GM23338 (cell line): ENCODE measurements at regions not wholly inside any gene's neighbourhood (a gene's known extent, or its start where the extent isn't known, plus 50 kb on each side); places are given as distances from the start of the nearest gene placed in this dataset.

Experiments
- CREB1 ChIP-seq: fragments of 250-450 bp; sonication (Bioruptor Pico); IDR thresholded peaks from 2 replicates; pipeline ENCODE4 v1.5.0; 2020; ENCODE audit warnings: low read depth, mild to moderate bottlenecking, moderate library complexity
- CTCF ChIP-seq, 2 experiments: fragments of 200-600 bp in 1 of 2; sonication (generic) in 1 of 2; conservative IDR thresholded peaks; 2 replicates each; pipeline versions ENCODE4 v1.5.1 to v1.6.1; 2016 to 2017; ENCODE audit warnings: antibody characterized with exemption in 2 of 2, low read depth in 2 of 2, mild to moderate bottlenecking in 2 of 2, moderate library complexity in 1 of 2
- ETS1 ChIP-seq: IDR thresholded peaks from 2 replicates; pipeline ENCODE4 v1.6.1; 2016; ENCODE audit warnings: antibody characterized with exemption
- EZH2 ChIP-seq: fragments of 200-600 bp; sonication (generic); IDR thresholded peaks from one replicate; pipeline ENCODE4 v1.8.0; 2017; ENCODE audit warnings: antibody characterized with exemption, mild to moderate bottlenecking, low read depth; ENCODE audit not compliant: unreplicated experiment
- EZH2phosphoT487 ChIP-seq: fragments of 200-600 bp; sonication (generic); IDR thresholded peaks from one replicate; pipeline ENCODE4 v1.8.1; 2018; ENCODE audit warnings: antibody characterized with exemption; ENCODE audit not compliant: unreplicated experiment
- JUNB ChIP-seq: IDR thresholded peaks from one replicate; pipeline ENCODE4 v1.6.1; 2016; ENCODE audit warnings: antibody characterized with exemption; ENCODE audit not compliant: unreplicated experiment
- POLR2AphosphoS5 ChIP-seq: IDR thresholded peaks from 2 replicates; pipeline ENCODE4 v1.6.1; 2016; ENCODE audit warnings: antibody characterized with exemption, low read depth
- REST ChIP-seq: IDR thresholded peaks from one replicate; pipeline ENCODE4 v1.6.1; 2018; ENCODE audit warnings: antibody characterized with exemption; ENCODE audit not compliant: unreplicated experiment
- STAT1 ChIP-seq: IDR thresholded peaks from one replicate; pipeline ENCODE4 v1.6.1; 2016; ENCODE audit warnings: antibody characterized with exemption; ENCODE audit not compliant: unreplicated experiment
- ZNF331 ChIP-seq: fragments of 250-450 bp; sonication (Bioruptor Pico); IDR thresholded peaks from 2 replicates; pipeline ENCODE4 v1.5.0; 2020; ENCODE audit warnings: low read depth, mild to moderate bottlenecking, moderate library complexity

- TF ChIP-seq CTCF (conservative IDR thresholded peaks at IDR 0.05; ENCODE audit: low read depth in 2 of 2) = no peak
- no peak for TF ChIP-seq ZNF331 (CRISPR knock-in tag)
- no peak for TF ChIP-seq EZH2
- no peak for TF ChIP-seq REST
- TF ChIP-seq POLR2AphosphoS5 = no peak
- no peak for TF ChIP-seq STAT1
- TF ChIP-seq CREB1 (CRISPR knock-in tag) = no peak
- no peak for TF ChIP-seq EZH2phosphoT487
- no peak for TF ChIP-seq ETS1
- TF ChIP-seq JUNB = no peak
These were observed 133.9 kb upstream of the IGSF21 start for GRCh38 chr1:17973694-17974093.
